ENCODE measurements at regions not wholly inside any gene's neighbourhood (a gene's known extent, or its start where the extent isn't known, plus 50 kb on each side); places are given as distances from the start of the nearest gene placed in this dataset.

- Mint-ChIP-seq H3K27me3 (no peaks in the 10 kb centered on the region), H3K4me3 (no peak overlapping the region), H3K36me3 (ENCODE audit: insufficient read depth) (no peaks in the 10 kb centered on the region), H3K9me3 (peaks cover 0 to 5% of the 10 kb centered on the region in 2 donors), H3K4me1 (ENCODE audit: low read depth in 2 of 2) (no peaks in the 10 kb centered on the region), H3K27ac (no peak overlapping the region)
- DNase-seq (no peak), ATAC-seq (replicated peaks) (no peak)
Measured at GRCh38 chr9:115969096-115969495, 184.5 kb upstream of the PAPPA start.

GRCh38 chr9:115972362-115972761 lies 181.2 kb upstream of the PAPPA start:
- no peak overlapping the region for H3K4me3 Mint-ChIP-seq
- ATAC-seq (replicated peaks) (no peak), DNase-seq (no peak)
- no peaks in the 10 kb centered on the region for H3K27me3 Mint-ChIP-seq
- no peaks in the 10 kb centered on the region for H3K36me3 Mint-ChIP-seq (ENCODE audit: insufficient read depth)
- no peaks in the 10 kb centered on the region for H3K4me1 Mint-ChIP-seq (ENCODE audit: low read depth in 2 of 2)
- H3K27ac Mint-ChIP-seq: no peak overlapping the region
- peaks cover 0 to 5% of the 10 kb centered on the region in 2 donors for H3K9me3 Mint-ChIP-seq

GRCh38 chr9:115972843-115973595 lies 180.6 kb upstream of the PAPPA start:
- no peaks in the 10 kb centered on the region for H3K4me1 Mint-ChIP-seq (ENCODE audit: low read depth in 2 of 2)
- H3K27ac Mint-ChIP-seq: no peak overlapping the region
- DNase-seq: no peak
- no peaks in the 10 kb centered on the region for H3K36me3 Mint-ChIP-seq (ENCODE audit: insufficient read depth)
- no peak overlapping the region for H3K4me3 Mint-ChIP-seq
- peaks cover 0 to 5% of the 10 kb centered on the region in 2 donors for H3K9me3 Mint-ChIP-seq
- no peak for ATAC-seq (replicated peaks)
- no peaks in the 10 kb centered on the region for H3K27me3 Mint-ChIP-seq

- ATAC-seq (replicated peaks) (no peak), DNase-seq (no peak)
- no peak overlapping the region for H3K4me3 Mint-ChIP-seq
- H3K4me1 Mint-ChIP-seq (ENCODE audit: low read depth in 2 of 2): no peaks in the 10 kb centered on the region
- no peaks in the 10 kb centered on the region for H3K27me3 Mint-ChIP-seq
- H3K36me3 Mint-ChIP-seq (ENCODE audit: insufficient read depth): no peaks in the 10 kb centered on the region
- peaks cover 0 to 5% of the 10 kb centered on the region in 2 donors for H3K9me3 Mint-ChIP-seq
- no peak overlapping the region for H3K27ac Mint-ChIP-seq
Measured at GRCh38 chr9:115976781-115977180, 176.8 kb upstream of the PAPPA start.

- Mint-ChIP-seq H3K4me1 (ENCODE audit: low read depth in 2 of 2) (no peaks in the 10 kb centered on the region), H3K9me3 (peaks cover 0 to 2% of the 10 kb centered on the region in 2 donors), H3K4me3 (no peak overlapping the region), H3K36me3 (ENCODE audit: insufficient read depth) (no peaks in the 10 kb centered on the region), H3K27ac (no peak overlapping the region), H3K27me3 (no peaks in the 10 kb centered on the region)
- no peak for ATAC-seq (replicated peaks)
- no peak for DNase-seq
Measured at GRCh38 chr9:115978091-115978490, 175.5 kb upstream of the PAPPA start.

GRCh38 chr9:115978659-115979096 lies 174.9 kb upstream of the PAPPA start:
- no peak for DNase-seq

GRCh38 chr9:115980054-115980453 lies 173.5 kb upstream of the PAPPA start:
- no peaks in the 10 kb centered on the region for H3K27me3 Mint-ChIP-seq

More at GRCh38 chr9:115978659-115979096, 174.9 kb upstream of the PAPPA start:
- H3K4me3 Mint-ChIP-seq: no peak overlapping the region
- no peaks in the 10 kb centered on the region for H3K27me3 Mint-ChIP-seq
- no peaks in the 10 kb centered on the region for H3K4me1 Mint-ChIP-seq (ENCODE audit: low read depth in 2 of 2)
- no peak for ATAC-seq (replicated peaks)
- no peaks in the 10 kb centered on the region for H3K36me3 Mint-ChIP-seq (ENCODE audit: insufficient read depth)
- H3K27ac Mint-ChIP-seq: no peak overlapping the region
- H3K9me3 Mint-ChIP-seq: peaks cover 0 to 2% of the 10 kb centered on the region in 2 donors

GRCh38 chr9:115980502-115980901 lies 173.1 kb upstream of the PAPPA start:
- Mint-ChIP-seq H3K9me3 (peaks cover 2 to 4% of the 10 kb centered on the region in 2 donors), H3K4me1 (ENCODE audit: low read depth in 2 of 2) (no peaks in the 10 kb centered on the region), H3K4me3 (no peak overlapping the region)

More at GRCh38 chr9:115980054-115980453, 173.5 kb upstream of the PAPPA start:
- ATAC-seq (replicated peaks) (no peak), DNase-seq (no peak)
- Mint-ChIP-seq H3K4me1 (ENCODE audit: low read depth in 2 of 2) (no peaks in the 10 kb centered on the region), H3K9me3 (peaks cover 2 to 3% of the 10 kb centered on the region in 2 donors), H3K36me3 (ENCODE audit: insufficient read depth) (no peaks in the 10 kb centered on the region), H3K4me3 (no peak overlapping the region), H3K27ac (no peak overlapping the region)

GRCh38 chr9:115980976-115981375 lies 172.6 kb upstream of the PAPPA start:
- Mint-ChIP-seq H3K4me1 (ENCODE audit: low read depth in 2 of 2) (no peaks in the 10 kb centered on the region), H3K4me3 (no peak overlapping the region), H3K27ac (no peak overlapping the region), H3K9me3 (peaks cover 2 to 4% of the 10 kb centered on the region in 2 donors), H3K27me3 (no peaks in the 10 kb centered on the region), H3K36me3 (ENCODE audit: insufficient read depth) (no peaks in the 10 kb centered on the region)
- ATAC-seq (replicated peaks) (no peak), DNase-seq (no peak)

More at GRCh38 chr9:115980502-115980901, 173.1 kb upstream of the PAPPA start:
- no peaks in the 10 kb centered on the region for H3K36me3 Mint-ChIP-seq (ENCODE audit: insufficient read depth)
- no peaks in the 10 kb centered on the region for H3K27me3 Mint-ChIP-seq
- no peak overlapping the region for H3K27ac Mint-ChIP-seq
- DNase-seq: no peak
- ATAC-seq (replicated peaks): no peak

GRCh38 chr9:115983366-115983765 lies 170.2 kb upstream of the PAPPA start:
- H3K27ac Mint-ChIP-seq: no peak overlapping the region
- H3K9me3 Mint-ChIP-seq: peaks cover 4 to 7% of the 10 kb centered on the region in 2 donors
- no peak overlapping the region for H3K4me3 Mint-ChIP-seq
- no peak for DNase-seq
- no peaks in the 10 kb centered on the region for H3K27me3 Mint-ChIP-seq
- no peaks in the 10 kb centered on the region for H3K4me1 Mint-ChIP-seq (ENCODE audit: low read depth in 2 of 2)
- H3K36me3 Mint-ChIP-seq (ENCODE audit: insufficient read depth): no peaks in the 10 kb centered on the region
- no peak for ATAC-seq (replicated peaks)

- peaks cover 4 to 6% of the 10 kb centered on the region in 2 donors for H3K9me3 Mint-ChIP-seq
- no peaks in the 10 kb centered on the region for H3K4me1 Mint-ChIP-seq (ENCODE audit: low read depth in 2 of 2)
- no peak for ATAC-seq (replicated peaks)
- H3K36me3 Mint-ChIP-seq (ENCODE audit: insufficient read depth): no peaks in the 10 kb centered on the region
- H3K27ac Mint-ChIP-seq: no peak overlapping the region
- DNase-seq: no peak
- no peaks in the 10 kb centered on the region for H3K27me3 Mint-ChIP-seq
- no peak overlapping the region for H3K4me3 Mint-ChIP-seq
Measured at GRCh38 chr9:115985657-115986056, 167.9 kb upstream of the PAPPA start.

GRCh38 chr9:115986508-115986907 lies 167.1 kb upstream of the PAPPA start:
- Mint-ChIP-seq H3K4me1 (ENCODE audit: low read depth in 2 of 2) (no peaks in the 10 kb centered on the region), H3K27me3 (no peaks in the 10 kb centered on the region)

GRCh38 chr9:115988701-115989100 lies 164.9 kb upstream of the PAPPA start:
- no peak for ATAC-seq (replicated peaks)
- no peak overlapping the region for H3K27ac Mint-ChIP-seq
- H3K36me3 Mint-ChIP-seq (ENCODE audit: insufficient read depth): no peaks in the 10 kb centered on the region
- no peaks in the 10 kb centered on the region for H3K27me3 Mint-ChIP-seq
- peaks cover 9 to 13% of the 10 kb centered on the region in 2 donors for H3K9me3 Mint-ChIP-seq
- H3K4me1 Mint-ChIP-seq (ENCODE audit: low read depth in 2 of 2): no peaks in the 10 kb centered on the region
- no peak for DNase-seq
- no peak overlapping the region for H3K4me3 Mint-ChIP-seq

More at GRCh38 chr9:115986508-115986907, 167.1 kb upstream of the PAPPA start:
- Mint-ChIP-seq H3K36me3 (ENCODE audit: insufficient read depth) (no peaks in the 10 kb centered on the region), H3K4me3 (no peak overlapping the region), H3K27ac (no peak overlapping the region), H3K9me3 (peaks cover 4 to 6% of the 10 kb centered on the region in 2 donors)
- ATAC-seq (replicated peaks) (no peak), DNase-seq (no peak)

GRCh38 chr9:115989831-115990230 lies 163.8 kb upstream of the PAPPA start:
- no peak overlapping the region for H3K27ac Mint-ChIP-seq
- H3K4me3 Mint-ChIP-seq: no peak overlapping the region
- H3K9me3 Mint-ChIP-seq: peaks cover 9 to 12% of the 10 kb centered on the region in 2 donors
- ATAC-seq (replicated peaks): no peak
- no peaks in the 10 kb centered on the region for H3K4me1 Mint-ChIP-seq (ENCODE audit: low read depth in 2 of 2)
- no peak for DNase-seq
- H3K27me3 Mint-ChIP-seq: no peaks in the 10 kb centered on the region
- H3K36me3 Mint-ChIP-seq (ENCODE audit: insufficient read depth): no peaks in the 10 kb centered on the region

Data from effector memory CD8-positive, alpha-beta T cell (primary cell).